H9 (cell line): ENCODE measurements at regions not wholly inside any gene's neighbourhood (a gene's known extent, or its start where the extent isn't known, plus 50 kb on each side); places are given as distances from the start of the nearest gene placed in this dataset.

Experiments
- DNase-seq: peaks from one replicate; pipeline ENCODE4 v3.0.0-alpha.2; 2017
- H2AFZ ChIP-seq: one replicate; pipeline ENCODE4 v1.6.1; 2013; ENCODE audit warnings: mild to moderate bottlenecking, low read length, control low read depth, moderate library complexity
- H2AK5ac ChIP-seq: 2 replicates; pipeline ENCODE4 v1.6.1; 2013; ENCODE audit warnings: low read length, control low read depth, mixed read lengths; ENCODE audit not compliant: insufficient read length
- H2BK120ac ChIP-seq: one replicate; pipeline ENCODE4 v1.6.1; 2013; ENCODE audit warnings: low read depth, mild to moderate bottlenecking, low read length, control low read depth, inconsistent platforms; ENCODE audit not compliant: poor library complexity, severe bottlenecking
- H2BK12ac ChIP-seq: 2 replicates; pipeline ENCODE4 v1.6.1; 2013; ENCODE audit warnings: low read length, control low read depth, mixed read lengths, low read depth; ENCODE audit not compliant: insufficient read length
- H2BK15ac ChIP-seq: 2 replicates; pipeline ENCODE4 v1.6.1; 2013; ENCODE audit warnings: low read depth, low read length, control low read depth
- H2BK20ac ChIP-seq: one replicate; pipeline ENCODE4 v1.6.1; 2013; ENCODE audit warnings: low read depth, mild to moderate bottlenecking, low read length, control low read depth, inconsistent platforms; ENCODE audit not compliant: poor library complexity, severe bottlenecking
- H2BK5ac ChIP-seq: 2 replicates; pipeline ENCODE4 v1.6.1; 2013; ENCODE audit warnings: low read length, control low read depth, mixed read lengths; ENCODE audit not compliant: insufficient read length
- H3K14ac ChIP-seq: 2 replicates; pipeline ENCODE4 v1.6.1; 2013; ENCODE audit warnings: low read length, control low read depth; ENCODE audit not compliant: insufficient read depth
- H3K18ac ChIP-seq: 2 replicates; pipeline ENCODE4 v1.6.1; 2013; ENCODE audit warnings: low read depth, mild to moderate bottlenecking, mixed read lengths, low read length, control low read depth; ENCODE audit not compliant: insufficient read length
- H3K23ac ChIP-seq: 2 replicates; pipeline ENCODE4 v1.6.1; 2013; ENCODE audit warnings: low read length, control low read depth, mixed read lengths, low read depth; ENCODE audit not compliant: insufficient read length
- H3K23me2 ChIP-seq: 2 replicates; pipeline ENCODE4 v1.6.1; 2013; ENCODE audit warnings: low read depth, mild to moderate bottlenecking, mixed read lengths, low read length, control low read depth; ENCODE audit not compliant: insufficient read length, poor library complexity, severe bottlenecking
- H3K27ac ChIP-seq: 2 replicates; pipeline ENCODE4 v1.5.1; 2013; ENCODE audit warnings: low read length, control low read depth, mixed read lengths, low read depth; ENCODE audit not compliant: insufficient read length
- H3K27me3 ChIP-seq: 2 replicates; pipeline ENCODE4 v1.6.1; 2013; ENCODE audit warnings: low read length, control low read depth, inconsistent platforms; ENCODE audit not compliant: insufficient read depth
- H3K4ac ChIP-seq: 2 replicates; pipeline ENCODE4 v1.6.1; 2013; ENCODE audit warnings: low read depth, mild to moderate bottlenecking, control low read depth, inconsistent platforms, low read length, moderate library complexity
- H3K4me1 ChIP-seq: 2 replicates; pipeline ENCODE4 v1.6.1; 2013; ENCODE audit warnings: low read length, control low read depth, inconsistent platforms; ENCODE audit not compliant: insufficient read depth
- H3K4me2 ChIP-seq: 2 replicates; pipeline ENCODE4 v1.6.1; 2013; ENCODE audit warnings: low read length, control low read depth, mixed read lengths; ENCODE audit not compliant: insufficient read length, insufficient read depth
- H3K56ac ChIP-seq: 2 replicates; pipeline ENCODE4 v1.6.1; 2013; ENCODE audit warnings: low read depth, mild to moderate bottlenecking, mixed read lengths, low read length, control low read depth; ENCODE audit not compliant: insufficient read length
- H3K79me1 ChIP-seq: 2 replicates; pipeline ENCODE4 v1.6.1; 2013; ENCODE audit warnings: low read depth, mild to moderate bottlenecking, moderate library complexity, low read length, control low read depth, inconsistent platforms; ENCODE audit not compliant: insufficient read depth, poor library complexity, severe bottlenecking
- H3K79me2 ChIP-seq: 2 replicates; pipeline ENCODE4 v1.6.1; 2013; ENCODE audit warnings: low read length, control low read depth, inconsistent platforms; ENCODE audit not compliant: insufficient read depth
- H3K9ac ChIP-seq: 2 replicates; pipeline ENCODE4 v1.6.1; 2013; ENCODE audit warnings: low read length, control low read depth, mixed read lengths; ENCODE audit not compliant: insufficient read length; ENCODE audit errors: extremely low read depth
- H3K9me3 ChIP-seq: one replicate; pipeline ENCODE4 v1.6.1; 2013; ENCODE audit warnings: low read depth, low read length, inconsistent platforms; ENCODE audit not compliant: control insufficient read depth
- H3T11ph ChIP-seq: one replicate; pipeline ENCODE4 v1.6.1; 2013; ENCODE audit warnings: mild to moderate bottlenecking, low read length, control low read depth, inconsistent platforms
- H4K20me1 ChIP-seq: one replicate; pipeline ENCODE4 v1.6.1; 2013; ENCODE audit not compliant: control insufficient read depth, insufficient read length, insufficient read depth
- H4K5ac ChIP-seq: 2 replicates; pipeline ENCODE4 v1.6.1; 2013; ENCODE audit warnings: low read depth, mild to moderate bottlenecking, mixed read lengths, low read length, control low read depth; ENCODE audit not compliant: insufficient read length
- H4K8ac ChIP-seq: replicated peaks from 2 replicates; pipeline ENCODE4 v1.6.1; 2013; ENCODE audit warnings: low read length, control low read depth, mixed read lengths, low read depth; ENCODE audit not compliant: insufficient read length
- H4K91ac ChIP-seq: 2 replicates; pipeline ENCODE4 v1.6.1; 2013; ENCODE audit warnings: low read depth, mild to moderate bottlenecking, moderate library complexity, mixed read lengths, low read length, control low read depth; ENCODE audit not compliant: insufficient read length
- H3K27ac Mint-ChIP-seq, 3 experiments: 2 replicates in 2 of 3; 3 replicates in 1 of 3; pipeline ENCODE4 v1.8.0; 2020 to 2021; ENCODE audit warnings: mixed read lengths in 3 of 3, mild to moderate bottlenecking in 1 of 3, moderate library complexity in 1 of 3
- H3K27me3 Mint-ChIP-seq: 2 replicates; pipeline ENCODE4 v1.8.0; 2021; ENCODE audit warnings: low read depth, mild to moderate bottlenecking, moderate library complexity, mixed read lengths
- H3K36me3 Mint-ChIP-seq, 3 experiments: 2 replicates in 2 of 3; 3 replicates in 1 of 3; pipeline ENCODE4 v1.8.0; 2020 to 2021; ENCODE audit warnings: low read depth in 3 of 3, mixed read lengths in 3 of 3; ENCODE audit not compliant: insufficient read depth in 1 of 3
- H3K4me1 Mint-ChIP-seq, 2 experiments: 2 replicates each; pipeline ENCODE4 v1.8.0; 2020; ENCODE audit warnings: mixed read lengths in 2 of 2
- H3K4me3 Mint-ChIP-seq, 2 experiments: 2 replicates in 1 of 2; 3 replicates in 1 of 2; pipeline ENCODE4 v1.8.0; 2020 to 2021; ENCODE audit warnings: mild to moderate bottlenecking in 2 of 2, mixed read lengths in 2 of 2, moderate library complexity in 1 of 2
- H3K9me3 Mint-ChIP-seq, 2 experiments: 2 replicates in 1 of 2; 3 replicates in 1 of 2; pipeline ENCODE4 v1.8.0; 2020; ENCODE audit warnings: mild to moderate bottlenecking in 2 of 2, mixed read lengths in 2 of 2, moderate library complexity in 1 of 2
- WGBS: extraction: QIAGEN DNeasy Blood & Tissue Kit; methylation state at CpG from one replicate; pipeline ENCODE4 v1.1.7; 2013; ENCODE audit warnings: missing lambda C conversion rate, low lambda C conversion rate, mixed read lengths; ENCODE audit not compliant: insufficient read length; ENCODE audit errors: extremely low coverage; 5-methylcytosine and 5-hydroxymethylcytosine counted together
- TF ChIP-seq, protein P1 (sequence below): fragments of 200-600 bp; sonication (generic); conservative IDR thresholded peaks from 3 replicates; pipeline ENCODE4 v1.8.0; 2021; ENCODE audit warnings: antibody characterized with exemption, mild to moderate bottlenecking

DNA sequence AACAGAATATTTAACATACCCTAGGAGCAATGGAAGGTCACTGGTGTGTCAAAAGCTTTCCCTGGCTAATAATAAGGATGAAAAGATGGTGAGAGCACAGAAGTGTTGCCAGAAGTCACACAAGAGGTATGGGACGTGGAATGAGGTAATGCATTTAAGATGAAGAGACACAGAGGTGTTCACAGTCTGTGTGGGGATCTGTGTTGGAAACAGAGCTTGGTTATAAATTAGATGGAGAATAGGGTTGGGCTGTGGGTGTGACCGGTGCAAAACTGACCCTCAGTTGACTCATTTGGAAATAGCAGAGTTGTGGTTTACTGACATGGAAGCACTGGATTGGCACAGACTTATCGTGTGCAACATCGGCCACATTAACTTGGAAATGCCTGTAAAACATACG lies 372.5 kb downstream of the SATB2 start:
- no peak overlapping the region for H3K4ac ChIP-seq
- H4K5ac ChIP-seq, result no peak overlapping the region
- 0 out of 4 replicates have a peak, but pooled peaks cover 0 to 2% of the 10 kb centered on the region in 2 experiments for H3K4me1 Mint-ChIP-seq
- H2BK15ac ChIP-seq, result no peak overlapping the region
- H4K8ac ChIP-seq, result no peak overlapping the region
- no peak overlapping the region for H2AK5ac ChIP-seq
- H4K20me1 ChIP-seq, result no peaks in the 10 kb centered on the region
- no peak overlapping the region for H3T11ph ChIP-seq
- no peak overlapping the region for H3K9ac ChIP-seq
- H3K4me2 ChIP-seq, result no peak overlapping the region
- H3K4me3 Mint-ChIP-seq, result no peak overlapping the region
- no peak overlapping the region for H4K91ac ChIP-seq
- no peaks in the 10 kb centered on the region for H3K79me2 ChIP-seq
- no peak overlapping the region for H3K23ac ChIP-seq
- H3K79me1 ChIP-seq, result no peaks in the 10 kb centered on the region
- no peaks in the 10 kb centered on the region for H3K9me3 Mint-ChIP-seq
- no peak overlapping the region for H2BK120ac ChIP-seq
- no CpG with 5 or more reads among the region's 5 CpGs for WGBS
- no peaks in the 10 kb centered on the region for H3K36me3 Mint-ChIP-seq
- no peaks in the 10 kb centered on the region for H3K27me3 Mint-ChIP-seq
- no peaks in the 10 kb centered on the region for H3K23me2 ChIP-seq
- H2BK12ac ChIP-seq, result no peak overlapping the region
- no peaks in the 10 kb centered on the region for H3K9me3 ChIP-seq
- no peak overlapping the region for H2BK5ac ChIP-seq
- H2BK20ac ChIP-seq, result no peak overlapping the region
- no peak overlapping the region for H3K18ac ChIP-seq
- no peak overlapping the region for H3K27ac ChIP-seq
- no peaks in the 10 kb centered on the region for H3K27me3 ChIP-seq
- no peak overlapping the region for H2AFZ ChIP-seq
- H3K27ac Mint-ChIP-seq, result no peak overlapping the region
- no peaks in the 10 kb centered on the region for H3K4me1 ChIP-seq
- no peak overlapping the region for H3K14ac ChIP-seq
- TF ChIP-seq, protein P1, sequence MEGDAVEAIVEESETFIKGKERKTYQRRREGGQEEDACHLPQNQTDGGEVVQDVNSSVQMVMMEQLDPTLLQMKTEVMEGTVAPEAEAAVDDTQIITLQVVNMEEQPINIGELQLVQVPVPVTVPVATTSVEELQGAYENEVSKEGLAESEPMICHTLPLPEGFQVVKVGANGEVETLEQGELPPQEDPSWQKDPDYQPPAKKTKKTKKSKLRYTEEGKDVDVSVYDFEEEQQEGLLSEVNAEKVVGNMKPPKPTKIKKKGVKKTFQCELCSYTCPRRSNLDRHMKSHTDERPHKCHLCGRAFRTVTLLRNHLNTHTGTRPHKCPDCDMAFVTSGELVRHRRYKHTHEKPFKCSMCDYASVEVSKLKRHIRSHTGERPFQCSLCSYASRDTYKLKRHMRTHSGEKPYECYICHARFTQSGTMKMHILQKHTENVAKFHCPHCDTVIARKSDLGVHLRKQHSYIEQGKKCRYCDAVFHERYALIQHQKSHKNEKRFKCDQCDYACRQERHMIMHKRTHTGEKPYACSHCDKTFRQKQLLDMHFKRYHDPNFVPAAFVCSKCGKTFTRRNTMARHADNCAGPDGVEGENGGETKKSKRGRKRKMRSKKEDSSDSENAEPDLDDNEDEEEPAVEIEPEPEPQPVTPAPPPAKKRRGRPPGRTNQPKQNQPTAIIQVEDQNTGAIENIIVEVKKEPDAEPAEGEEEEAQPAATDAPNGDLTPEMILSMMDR, result no peak
- DNase-seq, result no peak
- no peak overlapping the region for H3K56ac ChIP-seq
